ENCODE measurements at regions not wholly inside any gene's neighbourhood (a gene's known extent, or its start where the extent isn't known, plus 50 kb on each side); places are given as distances from the start of the nearest gene placed in this dataset.

- POLR2A ChIA-PET, result no interaction called here
- CTCF ChIA-PET, result no interaction called here
- Histone ChIP-seq H3K9me3 (no peaks in the 10 kb centered on the region; the same call in 1 of the 2 replicates), H3K4me1 (no peaks in the 10 kb centered on the region; the same call in 1 of the 2 replicates), H3K4me3 (ENCODE audit: low read depth, low read length) (no peak overlapping the region), H3K36me3 (ENCODE audit: control insufficient read depth, insufficient read depth, low read length) (no peaks in the 10 kb centered on the region), H3K27me3 (replicated peaks; ENCODE audit: control insufficient read depth, insufficient read depth, low read length) (no peaks in the 10 kb centered on the region)
- Mint-ChIP-seq H3K4me3 (ENCODE audit: unreplicated experiment) (no peak overlapping the region), H3K9me3 (ENCODE audit: unreplicated experiment) (no peaks in the 10 kb centered on the region), H3K36me3 (ENCODE audit: insufficient read depth, unreplicated experiment) (no peaks in the 10 kb centered on the region), H3K27ac (ENCODE audit: unreplicated experiment) (no peak overlapping the region), H3K27me3 (ENCODE audit: insufficient read depth, unreplicated experiment) (no peaks in the 10 kb centered on the region), H3K4me1 (ENCODE audit: low read depth, unreplicated experiment) (no peaks in the 10 kb centered on the region)
- TF ChIP-seq, protein P1, sequence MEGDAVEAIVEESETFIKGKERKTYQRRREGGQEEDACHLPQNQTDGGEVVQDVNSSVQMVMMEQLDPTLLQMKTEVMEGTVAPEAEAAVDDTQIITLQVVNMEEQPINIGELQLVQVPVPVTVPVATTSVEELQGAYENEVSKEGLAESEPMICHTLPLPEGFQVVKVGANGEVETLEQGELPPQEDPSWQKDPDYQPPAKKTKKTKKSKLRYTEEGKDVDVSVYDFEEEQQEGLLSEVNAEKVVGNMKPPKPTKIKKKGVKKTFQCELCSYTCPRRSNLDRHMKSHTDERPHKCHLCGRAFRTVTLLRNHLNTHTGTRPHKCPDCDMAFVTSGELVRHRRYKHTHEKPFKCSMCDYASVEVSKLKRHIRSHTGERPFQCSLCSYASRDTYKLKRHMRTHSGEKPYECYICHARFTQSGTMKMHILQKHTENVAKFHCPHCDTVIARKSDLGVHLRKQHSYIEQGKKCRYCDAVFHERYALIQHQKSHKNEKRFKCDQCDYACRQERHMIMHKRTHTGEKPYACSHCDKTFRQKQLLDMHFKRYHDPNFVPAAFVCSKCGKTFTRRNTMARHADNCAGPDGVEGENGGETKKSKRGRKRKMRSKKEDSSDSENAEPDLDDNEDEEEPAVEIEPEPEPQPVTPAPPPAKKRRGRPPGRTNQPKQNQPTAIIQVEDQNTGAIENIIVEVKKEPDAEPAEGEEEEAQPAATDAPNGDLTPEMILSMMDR (IDR thresholded peaks at IDR 0.05; ENCODE audit: insufficient read depth in 1 of 2, low read depth in 1 of 2, low read length in 1 of 2, severe bottlenecking in 1 of 2, unreplicated experiment in 1 of 2), result no peak
- DNase-seq, result no peak
- intact Hi-C loops (cut with micrococcal nuclease; ENCODE audit: unreplicated experiment), result no loop called here
- BruUV-seq (replicated peaks), result no TSS peak
Observed at GRCh38 chr7:125218076-125218475, 288.5 kb upstream of the POT1 start.

DNA sequence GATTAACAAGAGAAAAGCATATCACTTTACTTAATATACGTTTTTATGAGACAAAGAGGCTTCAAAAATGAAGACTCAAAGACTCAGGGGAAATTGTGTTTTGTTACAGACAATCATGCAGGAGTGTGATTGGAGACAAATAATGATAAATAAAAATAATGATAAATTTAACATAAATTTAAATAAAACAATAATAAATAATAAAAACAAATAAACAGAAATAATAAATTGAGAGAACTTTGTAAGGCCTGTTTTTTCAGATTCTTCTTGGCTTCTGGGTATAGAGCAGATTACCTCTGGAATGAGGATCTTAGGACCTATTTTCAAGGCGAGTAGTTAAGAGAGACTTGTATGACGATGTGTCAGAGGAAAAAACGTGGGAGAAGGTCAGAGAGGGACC, 271.4 kb upstream of the POT1 start:
- TF ChIP-seq, protein P1 (IDR thresholded peaks at IDR 0.05; ENCODE audit: insufficient read depth in 1 of 2, low read depth in 1 of 2, low read length in 1 of 2, severe bottlenecking in 1 of 2, unreplicated experiment in 1 of 2), result no peak
- Mint-ChIP-seq H3K4me1 (ENCODE audit: low read depth, unreplicated experiment) (no peaks in the 10 kb centered on the region), H3K9me3 (ENCODE audit: unreplicated experiment) (no peaks in the 10 kb centered on the region), H3K4me3 (ENCODE audit: unreplicated experiment) (no peak overlapping the region), H3K27me3 (ENCODE audit: insufficient read depth, unreplicated experiment) (peaks cover 3% of the 10 kb centered on the region), H3K27ac (ENCODE audit: unreplicated experiment) (no peak overlapping the region), H3K36me3 (ENCODE audit: insufficient read depth, unreplicated experiment) (no peaks in the 10 kb centered on the region)
- H3K4me3 ChIP-seq (ENCODE audit: low read depth, low read length), result no peak overlapping the region
- no peaks in the 10 kb centered on the region for H3K27me3 ChIP-seq (replicated peaks; ENCODE audit: control insufficient read depth, insufficient read depth, low read length)
- CTCF ChIA-PET, result no interaction called here
- POLR2A ChIA-PET, result no interaction called here
- DNase-seq, result no peak
- H3K9me3 ChIP-seq, result no peaks in the 10 kb centered on the region
- H3K36me3 ChIP-seq (ENCODE audit: control insufficient read depth, insufficient read depth, low read length), result no peaks in the 10 kb centered on the region
- intact Hi-C loops (cut with micrococcal nuclease; ENCODE audit: unreplicated experiment), result no loop called here
- no peaks in the 10 kb centered on the region for H3K4me1 ChIP-seq
- no TSS peak for BruUV-seq (replicated peaks)

DNA sequence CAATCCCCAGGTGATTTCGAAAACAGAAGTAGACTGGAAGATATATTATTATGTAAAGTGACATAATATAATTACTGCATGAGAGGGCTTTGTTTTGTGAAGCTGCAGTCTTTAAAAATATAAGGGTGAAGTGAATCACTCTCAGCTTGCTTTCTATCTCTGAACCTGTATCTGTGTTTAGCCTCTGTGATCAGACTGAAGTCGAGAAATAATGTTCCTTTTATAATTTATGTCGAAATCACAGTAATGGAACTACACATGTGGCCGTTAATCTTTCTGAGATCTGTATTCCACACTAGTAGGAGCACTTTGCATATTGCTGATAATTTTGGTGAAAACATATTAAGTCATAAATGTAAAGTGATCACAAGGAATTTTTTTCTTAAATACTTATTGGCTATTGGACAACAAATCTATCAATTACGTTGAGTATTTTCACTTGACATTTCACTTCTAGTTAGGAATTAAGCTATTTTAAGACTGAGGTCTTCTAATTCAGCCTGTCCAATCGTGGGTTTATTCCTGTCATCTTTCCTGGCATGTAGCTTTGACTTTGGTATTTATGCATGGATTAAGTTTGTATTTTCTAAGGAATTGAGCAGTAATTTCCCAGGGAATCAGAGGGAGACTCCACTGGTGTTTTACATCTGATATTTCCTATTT, 268.2 kb upstream of the POT1 start:
- no peak overlapping the region for H3K27ac Mint-ChIP-seq (ENCODE audit: unreplicated experiment)
- TF ChIP-seq, protein P1 (IDR thresholded peaks at IDR 0.05; ENCODE audit: insufficient read depth in 1 of 2, low read depth in 1 of 2, low read length in 1 of 2, severe bottlenecking in 1 of 2, unreplicated experiment in 1 of 2), result no peak
- no peaks in the 10 kb centered on the region for H3K27me3 ChIP-seq (replicated peaks; ENCODE audit: control insufficient read depth, insufficient read depth, low read length)
- no peak for DNase-seq
- H3K9me3 Mint-ChIP-seq (ENCODE audit: unreplicated experiment), result peaks cover 4% of the 10 kb centered on the region
- no peaks in the 10 kb centered on the region for H3K4me1 Mint-ChIP-seq (ENCODE audit: low read depth, unreplicated experiment)
- no peak overlapping the region for H3K4me3 ChIP-seq (ENCODE audit: low read depth, low read length)
- no peaks in the 10 kb centered on the region for H3K36me3 ChIP-seq (ENCODE audit: control insufficient read depth, insufficient read depth, low read length)
- H3K4me1 ChIP-seq, result no peaks in the 10 kb centered on the region
- no peaks in the 10 kb centered on the region for H3K27me3 Mint-ChIP-seq (ENCODE audit: insufficient read depth, unreplicated experiment)
- intact Hi-C loops (cut with micrococcal nuclease; ENCODE audit: unreplicated experiment), result no loop called here
- no TSS peak for BruUV-seq (replicated peaks)
- no peaks in the 10 kb centered on the region for H3K9me3 ChIP-seq
- H3K36me3 Mint-ChIP-seq (ENCODE audit: insufficient read depth, unreplicated experiment), result no peaks in the 10 kb centered on the region
- ChIA-PET POLR2A (no interaction called here), CTCF (no interaction called here)
- no peak overlapping the region for H3K4me3 Mint-ChIP-seq (ENCODE audit: unreplicated experiment)

All from Caco-2 (cell line).